GM21515 (cell line): ENCODE measurements at regions not wholly inside any gene's neighbourhood (a gene's known extent, or its start where the extent isn't known, plus 50 kb on each side); places are given as distances from the start of the nearest gene placed in this dataset.
"Not testable (repeated sequence)": the region's sequence is repeated elsewhere in the genome, so short reads cannot be mapped to it uniquely, and the experiment has no call there.

ENCODE experiments used
- ATAC-seq: cut with Tn5 transposase; IDR thresholded peaks from one replicate; pipeline ENCODE4 v1.9.1; 2021; ENCODE audit not compliant: unreplicated experiment

DNA sequence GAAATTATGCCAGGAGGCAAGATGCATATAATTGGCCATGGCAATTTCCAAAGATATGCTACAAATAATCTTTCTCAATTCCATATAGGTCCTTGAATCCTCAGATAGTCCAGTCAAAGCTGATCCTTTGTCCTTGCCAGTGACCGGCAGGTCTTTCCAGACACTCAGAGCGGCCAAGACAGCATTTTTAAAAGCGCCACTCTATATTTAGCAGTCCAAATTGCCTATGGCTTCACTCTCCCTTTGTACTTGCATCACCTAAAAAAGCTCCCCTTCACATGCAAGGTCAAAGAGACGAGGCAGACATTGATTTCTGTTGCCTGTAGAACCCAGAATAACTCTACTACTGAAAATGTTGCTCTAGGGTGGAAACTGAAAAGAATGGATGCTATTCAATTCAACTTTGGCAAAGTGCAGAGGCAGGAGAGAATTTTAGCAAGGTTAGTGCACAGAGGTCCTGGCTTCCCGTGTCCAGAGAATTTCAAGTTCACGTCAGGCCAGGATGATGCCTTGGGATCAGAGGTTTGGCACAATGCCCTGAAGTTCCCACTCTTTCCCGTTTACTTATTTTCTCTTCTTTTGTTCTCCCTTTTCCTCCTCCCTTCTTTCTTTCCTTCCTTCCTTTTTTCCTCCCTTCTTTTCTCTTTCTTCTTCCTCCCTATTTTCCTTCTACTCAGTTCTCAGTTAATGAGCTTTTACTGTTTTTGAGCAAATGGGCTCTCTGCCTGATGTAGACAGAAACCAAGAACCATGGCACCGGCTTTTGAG lies 108.5 kb downstream of the KCNK1 start:
- ATAC-seq: no peak

DNA sequence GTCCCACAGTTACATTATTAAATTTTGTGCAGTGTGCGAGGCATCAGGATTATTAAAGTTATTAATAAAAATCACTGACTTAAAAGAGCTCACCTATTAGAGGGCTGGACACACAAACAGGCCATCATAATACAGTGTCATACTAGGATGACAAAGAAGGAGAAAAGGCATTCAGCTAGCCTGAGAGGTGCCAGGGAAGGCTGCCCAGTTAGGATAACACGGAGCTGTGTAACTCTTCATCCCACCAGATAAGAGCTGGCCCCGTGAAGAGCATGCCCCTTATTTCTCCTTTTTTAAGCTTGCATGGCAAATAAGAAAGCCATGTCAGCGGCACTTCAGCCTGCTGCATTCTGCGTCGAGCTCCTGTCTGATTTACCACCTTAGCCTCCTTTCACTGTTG lies 109.5 kb downstream of the KCNK1 start:
- ATAC-seq: no peak

DNA sequence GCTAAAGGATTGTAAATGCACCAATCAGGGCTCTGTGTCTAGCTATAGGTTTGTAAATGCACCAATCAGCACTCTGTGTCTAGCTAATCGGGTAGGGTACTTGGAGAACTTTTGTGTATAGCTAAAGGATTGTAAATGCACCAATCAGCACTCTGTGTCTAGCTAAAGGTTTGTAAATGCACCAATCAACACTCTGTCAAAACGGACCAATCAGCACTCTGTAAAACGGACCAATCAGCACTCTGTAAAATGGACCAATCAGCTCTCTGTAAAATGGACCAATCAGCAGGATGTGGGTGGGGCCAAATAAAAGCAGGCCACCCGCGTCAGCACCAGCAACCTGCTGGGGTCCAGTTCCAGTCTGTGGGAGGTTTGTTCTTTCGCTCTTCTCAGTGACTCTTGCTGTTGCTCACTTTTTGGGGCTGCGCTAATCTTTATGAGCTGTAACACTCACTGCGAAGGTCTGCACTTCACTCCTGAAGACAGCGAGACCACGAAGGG lies 110.3 kb downstream of the KCNK1 start:
- ATAC-seq: not testable (repeated sequence)

DNA sequence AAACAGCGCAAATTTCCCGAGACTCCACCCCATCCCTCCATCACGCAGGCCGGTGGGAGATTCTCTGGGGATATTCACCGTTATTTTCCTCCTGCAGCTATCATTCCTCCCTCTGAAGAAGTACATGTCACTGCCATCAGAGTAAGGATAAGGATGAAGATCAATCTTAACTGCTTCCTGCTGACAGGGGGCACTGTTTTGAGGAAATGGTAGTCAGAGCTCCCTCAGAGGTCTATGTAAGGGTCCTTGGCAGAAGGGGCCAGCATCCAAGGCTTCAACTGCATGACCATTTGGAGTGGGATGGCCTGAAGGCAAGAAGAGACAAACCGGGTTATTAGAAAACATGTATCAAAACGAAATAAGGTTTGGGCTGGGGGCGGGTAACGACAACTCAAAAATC lies 111.5 kb downstream of the KCNK1 start:
- ATAC-seq: no peak

DNA sequence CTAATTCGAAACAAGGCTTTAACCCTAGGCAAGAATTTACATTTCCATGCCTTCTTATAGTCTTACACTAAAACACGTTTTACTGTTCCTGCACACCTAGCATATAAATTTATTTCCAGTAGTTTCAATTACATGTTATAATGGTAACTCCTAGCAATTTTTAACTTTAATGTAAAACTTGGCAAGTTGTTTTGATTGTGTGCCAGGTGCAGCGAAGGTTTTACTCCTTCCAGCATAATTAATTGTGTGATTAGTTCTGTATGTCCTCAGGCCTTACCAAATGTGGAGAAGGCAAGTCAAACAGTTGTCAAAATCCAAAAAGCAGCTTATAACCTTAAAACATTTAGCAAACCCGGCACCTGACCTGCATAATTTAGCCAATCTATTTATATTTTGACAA lies 114.8 kb downstream of the KCNK1 start:
- ATAC-seq: no peak

DNA sequence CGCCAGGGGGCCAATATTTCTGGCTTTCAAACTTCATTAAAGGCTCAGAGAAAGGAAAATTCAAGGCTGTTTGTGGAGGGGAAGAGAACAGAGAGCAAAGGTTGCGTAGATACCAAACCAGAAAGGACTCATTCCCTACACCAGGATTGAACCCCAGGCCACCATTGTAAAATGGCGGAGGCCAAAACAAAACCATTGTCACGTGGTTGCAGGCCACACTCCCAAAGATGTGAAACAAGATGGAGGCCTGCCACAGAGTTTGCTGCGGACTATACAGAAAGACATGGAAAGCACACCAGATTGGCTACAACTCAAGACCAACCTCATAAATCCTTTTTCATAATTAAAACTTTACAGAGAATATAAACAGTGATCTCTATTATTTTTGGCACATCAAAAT lies 116.5 kb downstream of the KCNK1 start:
- no peak for ATAC-seq

DNA sequence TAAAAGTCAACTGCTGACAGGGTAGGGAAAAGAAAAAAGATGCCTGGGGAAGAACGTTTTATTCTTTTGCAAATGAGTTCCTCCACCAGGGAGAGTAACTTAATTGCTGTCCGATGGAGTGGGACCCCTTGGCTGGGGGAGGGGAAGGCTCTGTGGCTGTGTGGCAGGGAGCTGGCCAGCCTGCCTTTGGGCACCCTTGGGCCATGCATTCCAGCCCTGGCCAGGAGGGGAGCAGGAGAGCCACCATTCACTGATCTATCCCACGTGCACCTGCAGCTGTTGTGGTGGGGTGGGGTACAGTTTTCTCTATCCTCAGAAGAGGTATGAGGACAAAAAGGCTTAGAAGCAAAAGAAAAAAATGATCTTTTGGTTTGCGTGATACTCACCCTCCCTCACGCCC lies 116.9 kb downstream of the KCNK1 start:
- ATAC-seq: no peak

DNA sequence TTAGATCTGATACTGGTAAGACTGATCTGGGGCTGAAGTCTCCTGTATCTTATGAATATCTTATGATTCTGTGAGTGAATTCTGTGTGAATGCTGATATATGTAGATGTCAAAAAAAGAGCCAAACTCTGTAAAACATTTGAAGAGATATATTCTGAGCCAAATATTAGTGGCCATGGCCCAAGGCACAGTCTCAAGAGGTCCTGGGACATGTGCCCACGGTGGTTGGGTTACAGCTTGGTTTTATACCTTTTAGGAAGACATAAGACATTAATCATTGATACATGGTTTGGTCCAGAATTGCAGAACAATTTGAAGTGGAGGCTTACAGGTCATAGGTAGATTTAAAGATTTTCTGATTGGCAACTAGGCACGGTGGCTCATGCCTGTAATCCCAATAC lies 118.3 kb downstream of the KCNK1 start:
- ATAC-seq: no peak

DNA sequence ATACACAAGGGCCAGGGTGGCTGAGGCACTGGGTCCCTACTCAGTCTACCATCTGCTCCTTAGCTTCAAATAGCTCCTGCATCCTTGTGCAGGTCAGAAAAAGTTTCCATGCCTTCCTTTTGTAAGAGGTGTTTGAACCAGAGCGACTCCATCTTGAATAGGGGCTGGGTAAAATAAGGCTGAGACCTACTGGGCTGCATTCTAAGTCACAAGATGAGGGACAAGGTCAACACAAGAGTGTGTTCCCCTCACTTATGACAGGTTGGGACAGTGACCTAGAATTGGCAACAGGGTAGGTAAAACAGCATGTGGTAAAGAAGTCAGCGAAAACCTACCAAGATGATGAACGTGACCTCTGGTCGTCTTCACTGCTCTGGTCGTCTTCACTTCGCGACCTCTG lies 120.5 kb downstream of the KCNK1 start:
- ATAC-seq: no peak

DNA sequence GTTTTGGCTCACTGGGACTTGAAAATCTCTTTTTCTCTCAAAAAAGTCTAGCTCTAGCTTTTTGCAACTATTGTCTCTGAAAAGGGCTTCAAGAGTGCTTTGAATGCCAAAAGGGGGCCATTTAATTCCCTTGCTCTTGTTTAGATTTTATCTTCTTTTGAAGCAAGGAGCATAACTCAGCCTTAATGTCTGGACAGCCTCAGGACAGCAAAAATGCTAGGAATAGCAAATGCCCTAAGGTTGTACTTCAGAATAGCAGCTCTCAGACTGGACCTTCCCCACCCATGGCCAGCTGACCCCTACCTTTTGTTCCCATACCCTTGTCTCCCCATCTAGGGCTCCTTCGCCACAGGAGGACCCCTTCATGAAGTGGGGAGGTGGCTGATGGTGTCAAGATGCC lies 121.4 kb downstream of the KCNK1 start:
- ATAC-seq: no peak

DNA sequence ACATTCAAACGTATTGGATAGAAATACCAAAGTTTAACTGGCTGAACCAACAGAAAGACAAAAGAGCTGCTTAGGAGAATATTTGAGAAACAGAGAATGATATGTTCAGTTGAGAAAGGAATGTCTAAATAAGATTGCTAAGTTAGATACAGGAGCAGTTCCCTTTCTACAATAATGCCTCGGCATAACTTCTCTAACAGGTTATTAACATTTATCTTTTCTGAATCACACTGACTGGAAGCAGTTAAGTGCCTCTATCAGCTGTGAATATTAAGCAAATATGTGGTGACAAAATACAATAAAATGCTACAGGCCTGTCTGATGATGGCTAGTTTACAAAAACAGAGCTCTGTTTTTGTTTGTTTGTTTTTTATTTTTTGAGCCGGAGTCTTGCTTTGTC lies 121.9 kb downstream of the KCNK1 start:
- no peak for ATAC-seq

DNA sequence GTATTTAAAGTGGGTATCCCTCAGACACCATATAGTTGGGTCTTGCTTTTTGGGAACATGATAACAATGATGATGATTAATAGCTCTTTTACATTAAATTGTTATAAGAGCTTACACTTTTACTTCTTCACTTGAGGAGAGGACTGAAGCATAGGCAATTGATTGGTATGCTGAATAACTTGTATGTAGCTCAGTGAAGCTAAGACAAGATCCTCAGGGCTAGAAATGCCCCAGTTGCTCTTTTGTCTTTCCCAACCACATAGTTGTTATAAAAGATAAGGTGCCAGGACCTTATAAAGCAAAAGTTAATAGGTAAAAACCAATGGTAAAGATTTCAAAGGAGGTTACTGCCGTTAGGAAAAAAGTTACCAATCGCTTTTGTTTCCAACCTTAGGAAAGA lies 123.4 kb downstream of the KCNK1 start:
- ATAC-seq: no peak

DNA sequence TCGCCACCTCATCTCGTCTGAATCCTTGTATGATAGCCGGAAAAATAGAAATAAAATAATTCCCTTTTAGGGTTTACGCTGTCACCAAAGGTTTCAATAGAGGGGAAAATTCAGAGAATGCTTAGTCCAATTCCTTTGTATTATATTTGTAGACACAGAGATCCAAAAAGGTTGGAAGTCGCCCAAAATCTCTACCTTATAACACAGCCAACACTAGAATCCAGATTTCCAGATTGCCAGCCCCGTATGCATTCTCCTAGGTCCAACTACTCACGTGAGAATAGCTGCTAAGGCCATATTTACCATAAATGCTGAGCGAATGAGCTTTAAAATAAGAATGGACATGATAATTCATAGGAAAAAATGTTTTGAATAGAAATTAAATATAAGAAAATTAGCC lies 124.5 kb downstream of the KCNK1 start:
- no peak for ATAC-seq

DNA sequence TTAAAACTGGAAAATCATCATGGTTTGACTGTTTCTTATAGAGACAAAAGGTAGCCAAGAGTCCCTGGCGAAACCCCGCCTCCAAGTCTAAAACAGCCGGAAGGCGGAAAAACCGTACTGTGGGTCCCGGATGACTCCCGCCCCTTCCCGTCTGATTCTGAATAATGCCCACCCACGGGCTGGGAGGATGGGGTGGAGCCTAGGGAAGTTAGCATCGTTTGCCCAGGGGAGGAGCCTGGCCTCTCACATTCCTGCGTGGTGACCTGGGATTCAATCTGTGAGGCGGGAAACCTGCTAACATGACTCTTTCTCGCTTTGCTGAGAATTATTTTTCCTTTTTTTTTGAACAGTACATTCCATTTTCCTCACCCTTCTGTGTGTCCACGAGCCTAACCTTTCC lies 124.9 kb downstream of the KCNK1 start:
- ATAC-seq: no peak

DNA sequence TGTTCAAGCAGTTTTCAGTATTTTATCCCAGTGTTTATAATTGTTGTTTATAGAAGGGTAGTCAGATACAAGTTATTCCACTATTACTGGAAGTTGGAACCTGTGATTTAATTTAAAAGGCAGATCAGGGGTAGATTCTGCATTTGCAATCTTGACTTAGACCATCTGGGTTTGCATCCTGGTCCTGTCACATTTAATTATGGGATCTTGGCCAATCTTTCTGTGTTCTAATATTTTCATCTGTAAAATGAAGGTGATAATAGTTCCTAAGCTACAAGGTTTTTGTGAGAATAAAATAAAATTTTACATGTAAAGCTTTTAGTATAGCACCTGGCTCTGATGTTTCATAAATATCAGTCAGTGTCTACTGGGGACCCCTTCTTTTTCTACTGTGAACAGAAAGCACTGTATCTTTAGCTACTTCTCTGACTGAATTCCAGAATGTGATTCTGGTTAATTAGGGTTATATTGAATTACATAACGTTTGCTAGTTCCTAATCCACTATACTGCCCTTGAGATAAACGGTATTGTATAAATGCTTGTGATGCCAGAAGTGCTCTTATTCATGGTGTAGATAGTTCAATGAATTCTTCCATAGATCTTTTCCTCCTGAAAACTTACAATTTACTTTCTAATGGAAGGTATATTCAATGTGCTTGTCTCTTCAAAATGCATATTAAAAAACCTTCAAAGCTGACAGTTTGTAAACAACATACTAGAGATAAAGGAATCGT lies 131.0 kb downstream of the KCNK1 start:
- no peak for ATAC-seq

DNA sequence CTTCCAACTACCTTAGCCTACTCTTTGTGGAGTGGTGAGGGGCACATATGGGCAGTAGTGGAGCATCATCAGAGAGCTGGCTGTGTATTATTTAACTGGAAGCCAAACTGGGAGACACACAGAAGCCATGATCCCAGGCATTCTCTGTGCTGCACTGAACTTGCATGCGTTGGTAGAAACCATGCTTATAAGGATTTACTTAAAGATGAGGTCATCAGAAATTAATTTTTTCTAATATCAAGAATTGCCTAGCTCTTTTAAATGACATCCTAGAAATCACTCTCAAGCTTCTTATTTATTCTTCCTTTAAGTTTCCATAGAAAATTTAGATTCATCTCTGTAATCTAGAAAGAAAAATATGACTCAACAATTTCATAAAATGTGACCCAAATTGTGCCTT lies 136.2 kb downstream of the KCNK1 start:
- no peak for ATAC-seq

DNA sequence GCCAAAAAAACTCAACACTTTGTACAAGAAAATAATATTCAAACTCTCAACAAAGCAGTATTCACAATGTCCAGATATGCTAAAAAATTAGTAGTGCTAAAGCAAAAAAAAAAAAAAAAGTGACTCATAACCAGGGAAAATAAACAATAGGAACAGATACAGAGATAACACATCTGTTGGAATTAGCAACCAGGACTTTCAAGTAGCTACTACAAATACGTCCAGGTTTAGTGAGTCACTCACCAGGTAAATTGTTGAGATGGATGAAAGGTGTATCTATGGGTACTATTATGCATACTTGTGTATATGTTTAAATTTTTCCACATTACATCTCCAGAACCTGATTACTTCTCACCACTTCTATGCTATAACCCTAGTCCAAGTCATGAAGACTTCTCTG lies 144.8 kb upstream of the SLC35F3 start:
- ATAC-seq: no peak

DNA sequence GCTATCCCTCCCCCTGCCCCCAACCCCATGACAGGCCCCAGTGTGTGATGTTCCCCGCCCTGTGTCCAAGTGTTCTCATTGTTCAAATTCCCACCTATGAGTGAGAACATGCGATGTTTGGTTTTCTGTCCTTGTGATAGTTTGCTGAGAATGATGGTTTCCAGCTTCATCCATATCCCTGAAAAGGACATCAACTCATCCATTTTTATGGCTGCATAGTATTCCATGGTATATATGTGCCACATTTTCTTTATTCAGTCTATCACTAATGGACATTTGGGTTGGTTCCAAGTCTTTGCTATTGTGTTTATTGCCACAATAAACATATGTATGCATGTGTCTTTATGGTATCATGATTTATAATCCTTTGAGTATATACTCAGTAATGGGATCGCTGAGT lies 140.2 kb upstream of the SLC35F3 start:
- ATAC-seq: not testable (repeated sequence)

DNA sequence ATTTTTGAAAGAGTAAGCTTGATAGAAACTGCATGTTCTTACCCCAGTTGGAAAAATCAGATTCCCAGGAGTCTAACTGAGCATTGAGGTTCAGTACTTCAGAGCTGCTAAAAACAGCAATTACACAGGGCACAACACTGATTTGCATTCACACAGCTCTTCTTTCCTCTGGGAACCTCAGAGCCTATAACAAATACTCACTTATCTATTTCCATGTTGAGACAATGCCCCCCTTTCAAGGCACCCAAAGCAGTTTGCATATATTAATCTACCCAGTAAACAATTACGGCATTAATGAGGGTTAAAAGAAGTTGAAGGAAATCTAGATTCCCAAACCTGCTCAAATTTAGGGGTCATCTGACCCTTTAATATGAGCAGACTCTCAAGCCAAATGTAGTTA lies 126.9 kb upstream of the SLC35F3 start:
- no peak for ATAC-seq

DNA sequence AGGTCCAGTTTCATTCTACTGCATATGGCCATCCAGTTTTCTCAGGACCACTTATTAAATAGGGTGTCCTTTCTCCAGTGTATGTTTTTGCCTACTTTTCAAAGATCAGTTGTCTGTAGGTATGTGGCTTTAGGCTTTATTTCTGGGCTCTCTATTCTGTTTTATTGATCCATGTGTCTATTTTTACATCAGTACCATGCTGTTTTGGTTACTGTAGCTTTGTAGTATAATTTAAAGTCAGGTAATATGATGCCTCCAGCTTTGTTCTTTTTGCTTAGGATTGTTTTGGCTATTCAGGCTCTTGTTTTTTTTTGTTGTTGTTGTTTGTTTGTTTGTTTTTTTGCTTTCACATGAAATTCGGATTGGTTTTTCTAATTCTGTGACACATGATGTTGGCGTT lies 124.4 kb upstream of the SLC35F3 start:
- ATAC-seq: no peak

DNA sequence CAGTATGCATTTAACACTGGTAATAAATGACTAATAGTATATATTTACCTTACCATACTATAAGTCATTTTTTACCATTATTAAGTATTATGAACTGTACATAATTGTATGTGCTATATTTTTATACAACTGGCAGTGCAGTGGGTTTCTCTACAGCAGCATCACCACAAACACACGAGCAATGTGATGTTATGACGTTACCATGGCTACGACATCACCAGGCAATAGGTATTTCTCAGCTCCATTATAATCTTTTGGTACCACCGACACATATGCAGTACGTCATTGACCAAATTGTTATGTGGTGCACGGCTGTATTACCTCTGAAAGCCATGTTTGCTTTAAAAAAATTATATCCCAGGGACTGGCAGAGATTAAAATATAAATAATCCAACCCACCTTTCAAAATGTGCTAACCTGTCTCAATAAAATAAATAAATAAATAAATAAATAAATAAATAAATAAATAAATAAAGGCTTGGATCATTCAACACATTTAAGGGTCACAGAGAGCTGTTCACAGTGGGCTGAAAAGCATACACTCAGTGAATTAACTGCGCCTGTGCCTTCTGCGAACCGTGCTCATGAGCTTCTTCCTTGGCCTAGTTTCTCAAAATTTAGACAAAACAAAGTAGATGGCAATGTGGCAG lies 121.4 kb upstream of the SLC35F3 start:
- no peak for ATAC-seq

DNA sequence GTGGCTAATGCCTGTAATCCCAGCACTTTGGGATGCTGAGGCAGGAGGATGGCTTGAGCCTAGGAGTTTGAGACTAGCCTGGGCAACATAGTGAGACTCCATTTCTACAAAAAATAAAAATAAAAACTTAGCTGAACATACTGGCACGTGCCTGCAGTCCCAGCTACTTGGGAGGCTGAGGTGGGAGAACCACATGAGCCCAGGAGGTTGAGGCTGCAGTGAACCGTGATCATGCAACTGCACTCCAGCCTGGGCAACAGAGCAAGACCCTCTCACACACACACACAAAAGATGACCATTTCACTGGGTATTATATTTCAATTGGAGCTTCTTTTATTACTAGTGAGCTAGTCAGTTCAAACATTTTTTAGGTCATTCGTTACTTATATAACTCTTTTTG lies 116.9 kb upstream of the SLC35F3 start:
- ATAC-seq: no peak
